Dedifferentiated amniotic fluid mesenchymal stem cell (primary cell): ENCODE measurements at regions not wholly inside any gene's neighbourhood (a gene's known extent, or its start where the extent isn't known, plus 50 kb on each side); places are given as distances from the start of the nearest gene placed in this dataset.

Experiments used
- DNase-seq: peaks from one replicate; pipeline ENCODE4 v3.0.0-alpha.2; 2016; ENCODE audit errors: extremely low spot score

DNA sequence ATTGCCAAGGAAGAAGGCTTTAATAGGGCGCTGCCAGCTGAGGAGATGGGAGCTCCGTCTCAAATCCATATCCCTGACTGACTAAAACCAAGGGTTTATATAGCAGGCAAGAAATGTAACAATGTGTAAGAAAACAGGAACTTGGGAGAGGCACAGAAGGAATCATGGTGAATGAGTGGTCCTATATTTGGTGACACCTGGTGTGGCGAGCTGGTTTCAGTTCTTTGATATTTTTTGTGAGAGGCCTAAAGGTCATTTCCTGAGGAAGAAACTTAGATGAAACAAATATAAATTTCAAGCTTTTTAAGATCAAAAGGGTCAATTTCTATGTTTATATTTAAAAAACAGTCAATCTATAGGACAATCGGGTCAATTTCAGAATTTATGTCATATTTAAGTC, 826.3 kb downstream of the SLITRK6 start:
- no peak for DNase-seq

DNA sequence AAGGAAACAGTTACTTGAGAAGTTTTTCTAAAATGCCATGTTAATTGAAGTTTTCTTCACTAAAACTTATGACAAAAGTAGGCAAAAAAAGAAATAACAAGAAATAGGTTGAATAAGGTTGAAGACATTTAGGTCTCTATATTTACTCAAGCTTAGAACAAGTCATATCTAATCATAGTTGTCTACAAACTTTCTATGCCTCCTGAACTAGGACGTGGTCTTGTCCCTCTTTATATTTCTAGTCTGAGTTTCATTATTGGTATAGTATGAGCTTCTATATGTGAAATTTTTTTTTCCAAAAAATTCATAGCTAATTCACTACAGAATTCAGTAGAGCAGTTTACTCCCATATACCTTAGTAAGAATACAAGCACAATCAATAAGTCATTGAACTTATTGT, 836.4 kb downstream of the SLITRK6 start:
- DNase-seq = no peak

GRCh38 chr13:84962141-84962750, 837.0 kb downstream of the SLITRK6 start:
- DNase-seq = no peak

- no peak for DNase-seq
Observed at GRCh38 chr13:84961023-84961422, 838.2 kb downstream of the SLITRK6 start.

DNA sequence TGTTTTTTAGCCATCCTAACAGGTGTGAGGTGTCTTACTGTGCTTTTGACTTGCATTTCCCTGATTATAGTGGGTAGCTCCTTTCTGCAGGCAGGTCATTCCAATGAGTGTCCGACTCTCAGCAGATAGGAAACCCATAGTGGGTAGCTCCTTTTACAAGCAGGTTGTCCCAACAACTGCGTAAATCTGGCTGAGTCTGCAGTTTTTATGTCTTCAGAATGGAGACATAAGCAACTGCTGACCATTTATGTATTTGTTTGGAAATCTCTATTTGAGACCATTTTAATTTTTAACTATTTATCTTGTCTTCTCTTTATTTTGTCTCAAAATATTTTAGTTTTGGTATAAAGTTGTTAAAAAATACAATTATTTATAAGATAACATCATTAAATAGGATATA, 839.4 kb downstream of the SLITRK6 start:
- DNase-seq = no peak

- DNase-seq = no peak
Observed at GRCh38 chr13:84954636-84955035, 844.6 kb downstream of the SLITRK6 start.

- DNase-seq = no peak
Observed at GRCh38 chr13:84951128-84951527, 848.1 kb downstream of the SLITRK6 start.

GRCh38 chr13:84946192-84946591, 853.0 kb downstream of the SLITRK6 start:
- no peak for DNase-seq

GRCh38 chr13:84940798-84941197, 858.4 kb downstream of the SLITRK6 start:
- DNase-seq = no peak

DNA sequence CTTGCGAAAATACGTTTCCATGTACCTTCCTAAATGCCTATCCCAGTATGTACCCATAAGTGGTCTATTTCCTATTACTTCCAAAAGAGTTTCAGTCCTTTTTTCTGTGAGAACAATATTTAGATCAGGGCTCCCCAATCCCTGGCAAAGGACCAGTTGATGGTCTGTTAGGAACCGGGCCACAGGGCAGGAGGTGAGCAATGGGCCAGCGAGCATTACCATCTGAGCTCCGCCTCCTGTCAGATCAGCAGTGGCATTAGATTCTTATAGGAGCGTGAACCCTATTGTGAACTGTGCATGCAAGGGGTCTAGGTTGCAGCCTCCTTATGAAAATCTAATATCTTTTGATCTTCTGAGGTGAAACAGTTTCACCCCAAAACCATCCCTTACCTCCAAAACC, 859.1 kb downstream of the SLITRK6 start:
- no peak for DNase-seq

DNA sequence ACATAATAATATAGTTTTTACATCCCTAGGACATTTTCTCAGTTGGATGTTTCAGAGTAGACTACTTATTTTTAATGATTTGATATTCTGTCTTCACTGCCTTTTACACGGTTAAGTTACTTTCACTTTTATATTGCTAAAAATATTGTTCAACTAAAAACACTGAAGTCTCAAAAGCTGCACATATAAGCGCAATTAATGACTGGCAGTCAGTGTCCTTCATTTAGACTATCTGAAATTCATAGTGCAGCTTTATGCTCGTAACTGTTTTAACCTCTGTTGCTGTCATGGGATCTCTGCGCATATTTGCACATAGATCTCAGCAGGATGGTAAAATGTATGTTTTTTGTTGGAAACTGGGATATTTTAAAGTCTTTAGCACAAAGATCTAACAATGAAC, 864.3 kb downstream of the SLITRK6 start:
- DNase-seq = no peak

DNA sequence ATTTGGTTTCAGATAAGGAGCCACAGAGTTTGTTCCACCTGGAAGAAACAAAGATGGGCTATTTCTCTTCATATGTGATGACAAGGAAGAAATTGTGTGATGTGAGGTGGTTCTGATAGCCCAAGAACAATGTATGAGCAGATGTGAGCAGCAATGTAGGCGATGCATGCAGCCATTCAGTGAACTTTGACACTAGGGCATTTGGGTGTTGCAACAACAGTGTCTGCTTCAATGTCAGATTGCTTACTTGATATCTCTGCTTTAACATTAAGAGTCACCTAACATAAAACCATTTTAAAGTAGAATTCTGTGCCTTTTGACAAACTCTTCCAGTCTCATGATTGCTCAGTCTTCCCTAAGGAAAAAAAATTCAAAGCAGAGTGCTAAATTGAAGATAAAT, 865.4 kb downstream of the SLITRK6 start:
- DNase-seq = no peak

GRCh38 chr13:84931264-84931663, 868.0 kb downstream of the SLITRK6 start:
- DNase-seq = no peak

DNA sequence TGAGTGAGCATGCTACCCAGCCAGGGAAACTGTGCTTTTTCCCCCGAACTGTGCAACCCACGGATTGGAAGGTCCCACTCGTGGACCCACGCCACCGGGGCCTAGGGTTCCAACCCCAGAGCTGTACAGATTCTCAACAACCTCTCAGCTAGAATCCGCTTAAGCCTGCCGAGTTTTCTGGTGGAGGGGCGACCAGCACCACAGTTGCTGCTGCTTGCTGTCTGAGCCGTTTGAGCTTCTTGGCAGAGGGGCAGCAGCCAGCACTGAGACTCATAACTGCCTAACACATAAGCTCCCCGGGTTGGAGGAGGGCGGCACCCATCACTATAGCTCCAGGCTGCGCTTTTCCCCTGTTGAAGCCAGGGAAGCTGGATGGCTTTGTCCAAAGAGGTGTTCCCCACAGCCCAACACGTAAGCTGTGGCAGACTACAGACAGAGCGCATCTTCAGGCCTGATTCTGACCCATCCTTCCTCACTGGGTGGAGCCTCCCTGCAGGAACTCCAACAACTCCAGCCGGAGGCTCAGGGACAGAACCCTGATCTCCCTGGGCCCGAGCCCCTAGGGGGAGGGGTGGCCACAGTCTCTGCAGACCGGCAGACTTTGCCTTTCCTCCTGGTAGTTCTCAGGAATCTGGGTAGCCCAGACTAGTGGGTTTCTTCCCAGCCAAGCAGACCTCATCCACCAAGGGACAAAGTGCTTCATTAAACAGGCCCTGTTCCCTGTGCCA, 871.6 kb downstream of the SLITRK6 start:
- no peak for DNase-seq

DNA sequence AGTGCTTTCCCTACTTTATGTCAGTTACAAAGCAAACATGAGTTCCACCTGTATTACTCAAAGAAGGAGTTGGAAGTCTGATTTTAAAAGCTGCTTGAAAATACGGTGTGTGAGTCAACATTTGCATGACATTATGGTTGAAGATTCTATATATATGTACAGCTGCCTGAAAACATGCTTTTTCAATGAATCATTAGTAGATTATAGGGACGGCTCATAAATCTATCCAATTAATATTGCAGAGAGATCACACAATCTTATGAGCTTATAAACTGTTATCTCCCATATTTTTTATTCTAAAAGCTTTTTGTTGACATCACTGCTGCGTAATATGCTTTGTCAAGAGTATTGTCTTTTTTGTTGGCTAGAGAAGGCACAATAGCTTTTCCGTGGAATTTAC, 873.8 kb downstream of the SLITRK6 start:
- DNase-seq = no peak

- DNase-seq = no peak
Observed at GRCh38 chr13:84923831-84924230, 875.4 kb downstream of the SLITRK6 start.

- peak; percentile 34 for DNase-seq
Observed at GRCh38 chr13:84917252-84917878, 881.9 kb downstream of the SLITRK6 start.

- DNase-seq = no peak
Observed at GRCh38 chr13:84912720-84913119, 886.5 kb downstream of the SLITRK6 start.

DNA sequence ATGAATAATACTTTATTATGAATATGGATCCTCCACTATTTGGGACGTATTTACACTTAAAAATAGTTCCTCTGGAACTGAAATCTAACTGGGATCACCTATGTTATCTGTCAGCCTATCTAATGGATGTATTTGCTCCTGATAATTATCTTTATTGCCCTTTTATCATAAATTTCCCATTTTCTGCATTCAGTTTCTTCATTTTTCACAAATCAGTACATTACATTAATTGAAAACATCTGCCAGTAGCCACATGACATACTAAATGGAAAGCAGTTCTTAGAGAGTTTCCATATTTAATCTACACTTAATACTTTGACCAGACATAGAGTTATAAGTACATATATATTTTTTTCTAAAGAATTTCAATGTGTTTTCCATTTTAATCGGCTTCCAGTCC, 888.8 kb downstream of the SLITRK6 start:
- DNase-seq = no peak

DNA sequence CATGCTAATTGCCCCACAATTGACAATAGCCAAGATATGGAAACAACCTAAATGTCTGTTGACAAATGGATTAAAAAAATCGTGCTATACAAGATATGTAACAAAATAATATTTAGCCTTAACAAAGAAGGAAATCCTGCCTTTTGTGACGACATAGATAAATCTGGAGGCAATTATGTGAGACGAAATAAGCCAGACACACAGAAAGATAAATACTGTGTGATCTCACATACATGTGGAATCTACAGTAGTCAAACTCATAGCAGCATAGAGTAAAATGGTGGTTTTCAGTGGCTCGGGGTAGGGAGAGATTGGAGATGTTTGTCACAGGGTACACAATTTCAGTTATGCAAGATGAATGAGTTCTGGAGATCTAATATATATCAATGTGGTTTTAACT, 895.8 kb downstream of the SLITRK6 start:
- DNase-seq = no peak

DNA sequence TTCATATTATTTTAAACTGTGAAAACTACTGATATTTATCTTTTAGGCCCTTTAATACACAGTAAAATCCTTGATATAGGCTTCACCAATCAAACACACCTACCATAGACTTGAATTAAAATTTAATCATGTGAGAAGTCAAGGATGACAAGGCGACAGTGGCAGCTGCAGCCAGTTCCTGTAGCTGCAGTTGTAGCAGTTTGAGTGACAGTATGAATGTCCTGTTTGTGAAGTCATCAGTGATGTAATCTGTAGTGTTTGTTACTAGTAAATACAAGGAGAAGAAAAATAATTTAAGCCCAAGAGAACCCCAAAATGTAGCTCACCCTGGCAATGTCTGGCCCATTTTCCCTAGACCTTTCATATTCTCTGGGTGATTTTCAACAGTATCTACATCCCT, 897.0 kb downstream of the SLITRK6 start:
- no peak for DNase-seq

- DNase-seq = peak; percentile 40
Observed at GRCh38 chr13:84896128-84896527, 903.1 kb downstream of the SLITRK6 start.

DNA sequence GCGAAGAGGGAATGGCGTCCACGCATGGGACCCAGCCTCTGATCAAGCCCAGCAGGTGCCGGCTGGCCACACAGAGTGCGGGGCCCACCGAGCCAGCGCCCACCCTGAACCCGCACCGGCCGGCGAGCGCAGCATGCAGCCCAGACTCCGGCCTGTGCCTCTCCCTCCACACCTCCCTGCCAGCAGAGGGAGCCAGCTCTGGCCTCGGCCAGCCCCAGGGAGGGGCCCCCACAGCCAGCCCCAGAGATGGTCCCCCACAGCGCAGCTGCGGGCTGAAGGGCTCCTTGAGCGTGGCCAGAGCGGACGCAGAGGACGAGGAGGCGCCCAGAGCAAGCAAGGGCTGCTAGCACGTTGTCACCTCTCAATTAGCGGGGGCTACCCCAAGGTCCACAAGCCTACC, 904.5 kb downstream of the SLITRK6 start:
- no peak for DNase-seq
